GM23338 (cell line): ENCODE measurements at regions not wholly inside any gene's neighbourhood (a gene's known extent, or its start where the extent isn't known, plus 50 kb on each side); places are given as distances from the start of the nearest gene placed in this dataset.

Source experiments
- ATAC-seq: fragments of 200-7000 bp; cut with Tn5 transposase; 3 replicates; pipeline ENCODE4 v1.9.1; 2020
- DNase-seq: peaks from one replicate; pipeline ENCODE4 v3.0.0-alpha.2; 2015; ENCODE audit warnings: low spot score
- H2AFZ ChIP-seq: fragments of 200-600 bp; sonication (generic); 2 replicates; pipeline ENCODE4 v1.8.0; 2016; ENCODE audit warnings: antibody characterized with exemption, mild to moderate bottlenecking, moderate library complexity
- H3F3A ChIP-seq: fragments of 200-600 bp; sonication (generic); replicated peaks from 2 replicates; pipeline ENCODE4 v1.8.0; 2017; ENCODE audit warnings: antibody characterized with exemption, mixed run types, low read depth
- H3K27ac ChIP-seq: fragments of 200-600 bp; sonication (generic); 2 replicates; pipeline ENCODE4 v1.6.1; 2016; ENCODE audit warnings: low read depth
- H3K27me3 ChIP-seq: fragments of 200-600 bp; sonication (generic); 2 replicates; pipeline ENCODE4 v1.8.0; 2016; ENCODE audit warnings: mild to moderate bottlenecking, mixed run types, moderate library complexity; ENCODE audit not compliant: insufficient read depth
- H3K36me3 ChIP-seq: fragments of 200-600 bp; sonication (generic); 2 replicates; pipeline ENCODE4 v1.8.0; 2016; ENCODE audit warnings: mild to moderate bottlenecking; ENCODE audit not compliant: insufficient read depth
- H3K4me1 ChIP-seq: fragments of 200-600 bp; sonication (generic); 2 replicates; pipeline ENCODE4 v1.8.0; 2016; ENCODE audit warnings: mild to moderate bottlenecking, moderate library complexity; ENCODE audit not compliant: insufficient read depth
- H3K4me2 ChIP-seq: fragments of 200-600 bp; sonication (generic); 2 replicates; pipeline ENCODE4 v1.7.1; 2017; ENCODE audit warnings: mixed run types
- H3K4me3 ChIP-seq: fragments of 200-600 bp; sonication (generic); 2 replicates; pipeline ENCODE4 v1.6.1; 2016; ENCODE audit warnings: mixed run types
- H3K79me2 ChIP-seq: fragments of 200-600 bp; sonication (generic); replicated peaks from 2 replicates; pipeline ENCODE4 v1.8.0; 2017; ENCODE audit warnings: mild to moderate bottlenecking; ENCODE audit not compliant: insufficient read depth
- H3K9me2 ChIP-seq: fragments of 200-600 bp; sonication (generic); 2 replicates; pipeline ENCODE4 v1.8.0; 2017; ENCODE audit not compliant: insufficient read depth
- H4K20me1 ChIP-seq: fragments of 200-600 bp; sonication (generic); replicated peaks from 2 replicates; pipeline ENCODE4 v1.8.0; 2017; ENCODE audit warnings: mild to moderate bottlenecking; ENCODE audit not compliant: insufficient read depth
- H3K27ac Mint-ChIP-seq: 2 replicates; pipeline ENCODE4 v1.8.0; 2020; ENCODE audit warnings: inconsistent platforms, mild to moderate bottlenecking, moderate library complexity, mixed read lengths
- H3K27me3 Mint-ChIP-seq: 3 replicates; pipeline ENCODE4 v1.8.0; 2022; ENCODE audit warnings: low read depth, mild to moderate bottlenecking, moderate library complexity, mixed read lengths, inconsistent platforms; ENCODE audit not compliant: insufficient read depth, poor library complexity
- H3K36me3 Mint-ChIP-seq: 3 replicates; pipeline ENCODE4 v1.8.0; 2021; ENCODE audit warnings: low read depth, mild to moderate bottlenecking, inconsistent platforms, moderate library complexity, mixed read lengths
- H3K4me1 Mint-ChIP-seq: 3 replicates; pipeline ENCODE4 v1.8.0; 2020; ENCODE audit warnings: mild to moderate bottlenecking, inconsistent platforms, mixed read lengths
- H3K4me3 Mint-ChIP-seq: 3 replicates; pipeline ENCODE4 v1.8.0; 2021; ENCODE audit warnings: moderate library complexity, mild to moderate bottlenecking, inconsistent platforms, mixed read lengths
- H3K9me3 Mint-ChIP-seq: 3 replicates; pipeline ENCODE4 v1.8.0; 2020; ENCODE audit warnings: moderate library complexity, mild to moderate bottlenecking, inconsistent platforms, mixed read lengths
- CREB1 ChIP-seq: fragments of 250-450 bp; sonication (Bioruptor Pico); IDR thresholded peaks from 2 replicates; pipeline ENCODE4 v1.5.0; 2020; ENCODE audit warnings: low read depth, mild to moderate bottlenecking, moderate library complexity
- CTCF ChIP-seq, 2 experiments: fragments of 200-600 bp in 1 of 2; sonication (generic) in 1 of 2; conservative IDR thresholded peaks; 2 replicates each; pipeline versions ENCODE4 v1.5.1 to v1.6.1; 2016 to 2017; ENCODE audit warnings: antibody characterized with exemption in 2 of 2, low read depth in 2 of 2, mild to moderate bottlenecking in 2 of 2, moderate library complexity in 1 of 2
- EZH2 ChIP-seq: fragments of 200-600 bp; sonication (generic); IDR thresholded peaks from one replicate; pipeline ENCODE4 v1.8.0; 2017; ENCODE audit warnings: antibody characterized with exemption, mild to moderate bottlenecking, low read depth; ENCODE audit not compliant: unreplicated experiment
- EZH2phosphoT487 ChIP-seq: fragments of 200-600 bp; sonication (generic); IDR thresholded peaks from one replicate; pipeline ENCODE4 v1.8.1; 2018; ENCODE audit warnings: antibody characterized with exemption; ENCODE audit not compliant: unreplicated experiment
- JUNB ChIP-seq: IDR thresholded peaks from one replicate; pipeline ENCODE4 v1.6.1; 2016; ENCODE audit warnings: antibody characterized with exemption; ENCODE audit not compliant: unreplicated experiment
- NANOG ChIP-seq: IDR thresholded peaks from 2 replicates; pipeline ENCODE4 v1.6.1; 2016; ENCODE audit warnings: antibody characterized with exemption, borderline replicate concordance
- POLR2AphosphoS5 ChIP-seq: IDR thresholded peaks from 2 replicates; pipeline ENCODE4 v1.6.1; 2016; ENCODE audit warnings: antibody characterized with exemption, low read depth
- STAT1 ChIP-seq: IDR thresholded peaks from one replicate; pipeline ENCODE4 v1.6.1; 2016; ENCODE audit warnings: antibody characterized with exemption; ENCODE audit not compliant: unreplicated experiment
- ZNF114 ChIP-seq: fragments of 250-450 bp; sonication (Bioruptor Pico); IDR thresholded peaks from 2 replicates; pipeline ENCODE4 v1.5.0; 2020; ENCODE audit warnings: mild to moderate bottlenecking, moderate library complexity
- ZNF331 ChIP-seq: fragments of 250-450 bp; sonication (Bioruptor Pico); IDR thresholded peaks from 2 replicates; pipeline ENCODE4 v1.5.0; 2020; ENCODE audit warnings: low read depth, mild to moderate bottlenecking, moderate library complexity
- TF ChIP-seq, protein P1 (sequence below): IDR thresholded peaks from 2 replicates; pipeline ENCODE4 v1.6.1; 2016; ENCODE audit warnings: antibody characterized with exemption
- TF ChIP-seq, protein P2 (sequence below): fragments of 250-450 bp; sonication (Bioruptor Pico); IDR thresholded peaks from 2 replicates; pipeline ENCODE4 v1.5.0; 2020; ENCODE audit warnings: mild to moderate bottlenecking, moderate library complexity
- TF ChIP-seq, protein P3 (sequence below): IDR thresholded peaks from one replicate; pipeline ENCODE4 v1.6.1; 2018; ENCODE audit warnings: antibody characterized with exemption; ENCODE audit not compliant: unreplicated experiment

GRCh38 chr12:29033519-29033918 lies 115.6 kb upstream of the FAR2 start:
- ATAC-seq: no peak
- no peak overlapping the region for H3K4me2 ChIP-seq

More at GRCh38 chr12:29033519-29033918, 115.6 kb upstream of the FAR2 start:
- H3F3A ChIP-seq: no peaks in the 10 kb centered on the region
- no peaks in the 10 kb centered on the region for H3K79me2 ChIP-seq
- Mint-ChIP-seq H3K27me3 (no peaks in the 10 kb centered on the region), H3K9me3 (no peaks in the 10 kb centered on the region), H3K4me3 (no peak overlapping the region), H3K36me3 (no peaks in the 10 kb centered on the region), H3K27ac (no peak overlapping the region), H3K4me1 (no peaks in the 10 kb centered on the region)
- DNase-seq: no peak
- no peak for TF ChIP-seq JUNB
- TF ChIP-seq EZH2phosphoT487: no peak
- TF ChIP-seq, protein P1, sequence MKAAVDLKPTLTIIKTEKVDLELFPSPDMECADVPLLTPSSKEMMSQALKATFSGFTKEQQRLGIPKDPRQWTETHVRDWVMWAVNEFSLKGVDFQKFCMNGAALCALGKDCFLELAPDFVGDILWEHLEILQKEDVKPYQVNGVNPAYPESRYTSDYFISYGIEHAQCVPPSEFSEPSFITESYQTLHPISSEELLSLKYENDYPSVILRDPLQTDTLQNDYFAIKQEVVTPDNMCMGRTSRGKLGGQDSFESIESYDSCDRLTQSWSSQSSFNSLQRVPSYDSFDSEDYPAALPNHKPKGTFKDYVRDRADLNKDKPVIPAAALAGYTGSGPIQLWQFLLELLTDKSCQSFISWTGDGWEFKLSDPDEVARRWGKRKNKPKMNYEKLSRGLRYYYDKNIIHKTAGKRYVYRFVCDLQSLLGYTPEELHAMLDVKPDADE: no peak
- no peak for TF ChIP-seq CTCF (conservative IDR thresholded peaks at IDR 0.05; ENCODE audit: low read depth in 2 of 2)
- TF ChIP-seq STAT1: no peak
- TF ChIP-seq ZNF331 (CRISPR knock-in tag): no peak
- TF ChIP-seq, protein P2, sequence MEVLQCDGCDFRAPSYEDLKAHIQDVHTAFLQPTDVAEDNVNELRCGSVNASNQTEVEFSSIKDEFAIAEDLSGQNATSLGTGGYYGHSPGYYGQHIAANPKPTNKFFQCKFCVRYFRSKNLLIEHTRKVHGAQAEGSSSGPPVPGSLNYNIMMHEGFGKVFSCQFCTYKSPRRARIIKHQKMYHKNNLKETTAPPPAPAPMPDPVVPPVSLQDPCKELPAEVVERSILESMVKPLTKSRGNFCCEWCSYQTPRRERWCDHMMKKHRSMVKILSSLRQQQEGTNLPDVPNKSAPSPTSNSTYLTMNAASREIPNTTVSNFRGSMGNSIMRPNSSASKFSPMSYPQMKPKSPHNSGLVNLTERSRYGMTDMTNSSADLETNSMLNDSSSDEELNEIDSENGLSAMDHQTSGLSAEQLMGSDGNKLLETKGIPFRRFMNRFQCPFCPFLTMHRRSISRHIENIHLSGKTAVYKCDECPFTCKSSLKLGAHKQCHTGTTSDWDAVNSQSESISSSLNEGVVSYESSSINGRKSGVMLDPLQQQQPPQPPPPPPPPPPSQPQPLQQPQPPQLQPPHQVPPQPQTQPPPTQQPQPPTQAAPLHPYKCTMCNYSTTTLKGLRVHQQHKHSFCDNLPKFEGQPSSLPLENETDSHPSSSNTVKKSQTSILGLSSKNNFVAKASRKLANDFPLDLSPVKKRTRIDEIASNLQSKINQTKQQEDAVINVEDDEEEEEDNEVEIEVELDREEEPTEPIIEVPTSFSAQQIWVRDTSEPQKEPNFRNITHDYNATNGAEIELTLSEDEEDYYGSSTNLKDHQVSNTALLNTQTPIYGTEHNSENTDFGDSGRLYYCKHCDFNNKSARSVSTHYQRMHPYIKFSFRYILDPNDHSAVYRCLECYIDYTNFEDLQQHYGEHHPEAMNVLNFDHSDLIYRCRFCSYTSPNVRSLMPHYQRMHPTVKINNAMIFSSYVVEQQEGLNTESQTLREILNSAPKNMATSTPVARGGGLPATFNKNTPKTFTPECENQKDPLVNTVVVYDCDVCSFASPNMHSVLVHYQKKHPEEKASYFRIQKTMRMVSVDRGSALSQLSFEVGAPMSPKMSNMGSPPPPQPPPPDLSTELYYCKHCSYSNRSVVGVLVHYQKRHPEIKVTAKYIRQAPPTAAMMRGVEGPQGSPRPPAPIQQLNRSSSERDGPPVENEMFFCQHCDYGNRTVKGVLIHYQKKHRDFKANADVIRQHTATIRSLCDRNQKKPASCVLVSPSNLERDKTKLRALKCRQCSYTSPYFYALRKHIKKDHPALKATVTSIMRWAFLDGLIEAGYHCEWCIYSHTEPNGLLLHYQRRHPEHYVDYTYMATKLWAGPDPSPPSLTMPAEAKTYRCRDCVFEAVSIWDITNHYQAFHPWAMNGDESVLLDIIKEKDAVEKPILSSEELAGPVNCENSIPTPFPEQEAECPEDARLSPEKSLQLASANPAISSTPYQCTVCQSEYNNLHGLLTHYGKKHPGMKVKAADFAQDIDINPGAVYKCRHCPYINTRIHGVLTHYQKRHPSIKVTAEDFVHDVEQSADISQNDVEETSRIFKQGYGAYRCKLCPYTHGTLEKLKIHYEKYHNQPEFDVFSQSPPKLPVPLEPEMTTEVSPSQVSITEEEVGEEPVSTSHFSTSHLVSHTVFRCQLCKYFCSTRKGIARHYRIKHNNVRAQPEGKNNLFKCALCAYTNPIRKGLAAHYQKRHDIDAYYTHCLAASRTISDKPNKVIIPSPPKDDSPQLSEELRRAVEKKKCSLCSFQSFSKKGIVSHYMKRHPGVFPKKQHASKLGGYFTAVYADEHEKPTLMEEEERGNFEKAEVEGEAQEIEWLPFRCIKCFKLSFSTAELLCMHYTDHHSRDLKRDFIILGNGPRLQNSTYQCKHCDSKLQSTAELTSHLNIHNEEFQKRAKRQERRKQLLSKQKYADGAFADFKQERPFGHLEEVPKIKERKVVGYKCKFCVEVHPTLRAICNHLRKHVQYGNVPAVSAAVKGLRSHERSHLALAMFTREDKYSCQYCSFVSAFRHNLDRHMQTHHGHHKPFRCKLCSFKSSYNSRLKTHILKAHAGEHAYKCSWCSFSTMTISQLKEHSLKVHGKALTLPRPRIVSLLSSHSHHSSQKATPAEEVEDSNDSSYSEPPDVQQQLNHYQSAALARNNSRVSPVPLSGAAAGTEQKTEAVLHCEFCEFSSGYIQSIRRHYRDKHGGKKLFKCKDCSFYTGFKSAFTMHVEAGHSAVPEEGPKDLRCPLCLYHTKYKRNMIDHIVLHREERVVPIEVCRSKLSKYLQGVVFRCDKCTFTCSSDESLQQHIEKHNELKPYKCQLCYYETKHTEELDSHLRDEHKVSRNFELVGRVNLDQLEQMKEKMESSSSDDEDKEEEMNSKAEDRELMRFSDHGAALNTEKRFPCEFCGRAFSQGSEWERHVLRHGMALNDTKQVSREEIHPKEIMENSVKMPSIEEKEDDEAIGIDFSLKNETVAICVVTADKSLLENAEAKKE (CRISPR knock-in tag): no peak
- no peak for TF ChIP-seq CREB1 (CRISPR knock-in tag)
- TF ChIP-seq NANOG: no peak
- TF ChIP-seq, protein P3, sequence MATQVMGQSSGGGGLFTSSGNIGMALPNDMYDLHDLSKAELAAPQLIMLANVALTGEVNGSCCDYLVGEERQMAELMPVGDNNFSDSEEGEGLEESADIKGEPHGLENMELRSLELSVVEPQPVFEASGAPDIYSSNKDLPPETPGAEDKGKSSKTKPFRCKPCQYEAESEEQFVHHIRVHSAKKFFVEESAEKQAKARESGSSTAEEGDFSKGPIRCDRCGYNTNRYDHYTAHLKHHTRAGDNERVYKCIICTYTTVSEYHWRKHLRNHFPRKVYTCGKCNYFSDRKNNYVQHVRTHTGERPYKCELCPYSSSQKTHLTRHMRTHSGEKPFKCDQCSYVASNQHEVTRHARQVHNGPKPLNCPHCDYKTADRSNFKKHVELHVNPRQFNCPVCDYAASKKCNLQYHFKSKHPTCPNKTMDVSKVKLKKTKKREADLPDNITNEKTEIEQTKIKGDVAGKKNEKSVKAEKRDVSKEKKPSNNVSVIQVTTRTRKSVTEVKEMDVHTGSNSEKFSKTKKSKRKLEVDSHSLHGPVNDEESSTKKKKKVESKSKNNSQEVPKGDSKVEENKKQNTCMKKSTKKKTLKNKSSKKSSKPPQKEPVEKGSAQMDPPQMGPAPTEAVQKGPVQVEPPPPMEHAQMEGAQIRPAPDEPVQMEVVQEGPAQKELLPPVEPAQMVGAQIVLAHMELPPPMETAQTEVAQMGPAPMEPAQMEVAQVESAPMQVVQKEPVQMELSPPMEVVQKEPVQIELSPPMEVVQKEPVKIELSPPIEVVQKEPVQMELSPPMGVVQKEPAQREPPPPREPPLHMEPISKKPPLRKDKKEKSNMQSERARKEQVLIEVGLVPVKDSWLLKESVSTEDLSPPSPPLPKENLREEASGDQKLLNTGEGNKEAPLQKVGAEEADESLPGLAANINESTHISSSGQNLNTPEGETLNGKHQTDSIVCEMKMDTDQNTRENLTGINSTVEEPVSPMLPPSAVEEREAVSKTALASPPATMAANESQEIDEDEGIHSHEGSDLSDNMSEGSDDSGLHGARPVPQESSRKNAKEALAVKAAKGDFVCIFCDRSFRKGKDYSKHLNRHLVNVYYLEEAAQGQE: no peak
- TF ChIP-seq ZNF114 (CRISPR knock-in tag): no peak
- TF ChIP-seq EZH2: no peak
- no peak for TF ChIP-seq POLR2AphosphoS5
- peaks cover 15% of the 10 kb centered on the region; the same call in 1 of the 2 replicates for H3K9me2 ChIP-seq
- H3K4me1 ChIP-seq: no peaks in the 10 kb centered on the region
- H2AFZ ChIP-seq: no peak overlapping the region
- no peaks in the 10 kb centered on the region for H3K36me3 ChIP-seq
- no peak overlapping the region for H3K4me3 ChIP-seq
- no peaks in the 10 kb centered on the region for H4K20me1 ChIP-seq
- H3K27ac ChIP-seq: no peak overlapping the region
- no peaks in the 10 kb centered on the region for H3K27me3 ChIP-seq
